ENCODE measurements at regions not wholly inside any gene's neighbourhood (a gene's known extent, or its start where the extent isn't known, plus 50 kb on each side); places are given as distances from the start of the nearest gene placed in this dataset.

DNA sequence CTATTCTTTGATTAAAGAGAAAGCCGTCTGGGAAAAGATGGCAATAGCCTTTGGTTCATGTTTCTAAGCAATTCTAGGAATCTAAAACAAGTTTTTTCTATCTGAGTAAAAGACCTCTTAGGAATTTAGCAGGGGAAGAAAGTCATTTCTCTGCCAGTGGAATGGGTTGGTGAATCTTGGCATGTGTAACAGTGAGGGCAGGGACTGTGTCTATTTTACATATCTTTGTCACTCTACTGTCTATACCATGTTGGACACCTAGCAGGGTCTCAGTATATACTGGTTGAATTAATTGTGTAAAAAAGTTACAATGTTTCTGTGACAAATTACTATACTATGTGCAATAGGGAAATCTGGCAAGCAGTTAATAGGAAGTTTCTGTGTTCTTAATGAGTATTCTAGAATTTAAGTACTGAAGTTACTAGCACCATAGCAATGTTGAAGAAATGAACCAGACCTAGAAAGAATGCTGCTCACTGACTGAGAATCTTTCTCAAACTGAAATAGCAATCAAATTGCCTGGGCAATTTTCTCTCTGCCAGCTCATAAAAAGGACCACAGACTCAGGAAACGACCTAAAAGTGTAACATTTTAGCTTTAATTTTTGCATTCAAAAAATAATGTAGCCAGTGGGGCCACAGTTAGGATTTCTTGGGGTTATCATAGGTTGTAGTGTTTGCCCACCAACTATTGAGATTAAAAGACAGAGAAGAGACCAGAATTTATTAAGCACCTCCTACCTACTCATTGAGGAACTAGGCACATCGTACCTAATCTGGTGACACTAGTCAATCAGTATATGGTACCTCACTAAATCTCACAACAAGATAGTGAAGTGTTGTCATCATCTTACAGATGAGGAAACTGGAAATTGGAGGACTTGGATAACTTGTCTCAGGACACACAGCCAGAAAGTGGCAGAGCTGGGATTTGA lies 56.2 kb upstream of the LEKR1 start:
- Mint-ChIP-seq H3K27me3 (ENCODE audit: insufficient read depth, unreplicated experiment) (no peaks in the 10 kb centered on the region), H3K4me1 (ENCODE audit: insufficient read depth, unreplicated experiment) (peaks cover 27% of the 10 kb centered on the region), H3K9me3 (ENCODE audit: unreplicated experiment) (no peaks in the 10 kb centered on the region), H3K4me3 (ENCODE audit: unreplicated experiment) (no peak overlapping the region), H3K27ac (ENCODE audit: low read depth, unreplicated experiment) (peak overlapping the region; percentile 9), H3K36me3 (ENCODE audit: insufficient read depth, unreplicated experiment) (no peaks in the 10 kb centered on the region)
- no peak for DNase-seq (ENCODE audit: unreplicated experiment)
- BruUV-seq (replicated peaks) = no TSS peak
- intact Hi-C loops (cut with micrococcal nuclease) = no loop called here
- POLR2A ChIA-PET = interaction anchor here (0.8 to 1.1 kb wide), 2 partner anchors 57 to 311 kb away, joined by 3 read pairs; no protein-coding TSS in a partner anchor
- TF ChIP-seq, protein P1, sequence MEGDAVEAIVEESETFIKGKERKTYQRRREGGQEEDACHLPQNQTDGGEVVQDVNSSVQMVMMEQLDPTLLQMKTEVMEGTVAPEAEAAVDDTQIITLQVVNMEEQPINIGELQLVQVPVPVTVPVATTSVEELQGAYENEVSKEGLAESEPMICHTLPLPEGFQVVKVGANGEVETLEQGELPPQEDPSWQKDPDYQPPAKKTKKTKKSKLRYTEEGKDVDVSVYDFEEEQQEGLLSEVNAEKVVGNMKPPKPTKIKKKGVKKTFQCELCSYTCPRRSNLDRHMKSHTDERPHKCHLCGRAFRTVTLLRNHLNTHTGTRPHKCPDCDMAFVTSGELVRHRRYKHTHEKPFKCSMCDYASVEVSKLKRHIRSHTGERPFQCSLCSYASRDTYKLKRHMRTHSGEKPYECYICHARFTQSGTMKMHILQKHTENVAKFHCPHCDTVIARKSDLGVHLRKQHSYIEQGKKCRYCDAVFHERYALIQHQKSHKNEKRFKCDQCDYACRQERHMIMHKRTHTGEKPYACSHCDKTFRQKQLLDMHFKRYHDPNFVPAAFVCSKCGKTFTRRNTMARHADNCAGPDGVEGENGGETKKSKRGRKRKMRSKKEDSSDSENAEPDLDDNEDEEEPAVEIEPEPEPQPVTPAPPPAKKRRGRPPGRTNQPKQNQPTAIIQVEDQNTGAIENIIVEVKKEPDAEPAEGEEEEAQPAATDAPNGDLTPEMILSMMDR (IDR thresholded peaks at IDR 0.05; ENCODE audit: unreplicated experiment) = no peak
- CTCF ChIA-PET = interaction anchor here (0.7 to 1.1 kb wide), 2 partner anchors 34 to 367 kb away, joined by 3 read pairs; no protein-coding TSS in a partner anchor

DNA sequence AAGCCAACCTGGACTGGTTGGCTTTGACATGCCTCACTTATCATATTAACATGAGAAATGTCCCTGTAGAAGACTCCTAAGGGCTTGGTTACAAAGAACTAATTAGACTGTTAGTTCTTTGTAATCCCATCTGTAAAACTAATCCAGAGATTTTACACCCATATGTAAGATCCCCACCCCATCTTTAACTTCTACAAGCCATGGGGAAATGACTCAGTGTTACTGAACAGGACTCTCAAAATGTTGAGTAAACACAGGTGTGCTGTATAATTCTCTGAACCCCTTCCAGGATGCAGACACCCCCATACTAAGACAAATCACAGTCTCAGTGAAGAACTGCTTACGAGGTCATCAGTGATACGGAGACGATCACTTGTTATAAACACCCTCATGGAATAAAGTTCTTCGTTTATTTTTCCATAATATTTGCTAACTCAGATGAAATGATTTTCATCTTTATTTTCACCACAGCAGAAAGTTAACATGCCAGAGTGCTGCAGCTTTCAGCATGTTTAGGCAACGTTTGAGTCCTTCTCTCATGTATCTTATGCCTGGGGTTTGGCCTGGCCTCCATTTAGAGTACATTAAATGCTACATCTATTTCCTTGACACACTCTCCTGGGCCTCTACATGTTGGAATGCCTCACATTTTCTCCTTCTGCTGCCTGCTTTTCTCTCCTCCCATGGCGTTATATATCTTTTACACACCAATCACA lies 55.3 kb upstream of the LEKR1 start:
- intact Hi-C loops (cut with micrococcal nuclease) = no loop called here
- no peak for DNase-seq (ENCODE audit: unreplicated experiment)
- H3K4me1 Mint-ChIP-seq (ENCODE audit: insufficient read depth, unreplicated experiment) = peaks cover 21% of the 10 kb centered on the region
- ChIA-PET CTCF (interaction anchor here (1.1 kb wide), 1 partner anchor 367 kb away, joined by 3 read pairs; no protein-coding TSS in a partner anchor), POLR2A (interaction anchor here (0.7 to 1.5 kb wide), 2 partner anchors 9 to 97 kb away, joined by 3 to 7 read pairs; no protein-coding TSS in a partner anchor)
- no peaks in the 10 kb centered on the region for H3K9me3 Mint-ChIP-seq (ENCODE audit: unreplicated experiment)
- H3K27me3 Mint-ChIP-seq (ENCODE audit: insufficient read depth, unreplicated experiment) = no peaks in the 10 kb centered on the region
- no peak overlapping the region for H3K4me3 Mint-ChIP-seq (ENCODE audit: unreplicated experiment)
- H3K27ac Mint-ChIP-seq (ENCODE audit: low read depth, unreplicated experiment) = peak overlapping the region; percentile 66
- TF ChIP-seq, protein P1 (IDR thresholded peaks at IDR 0.05; ENCODE audit: unreplicated experiment) = no peak
- no peaks in the 10 kb centered on the region for H3K36me3 Mint-ChIP-seq (ENCODE audit: insufficient read depth, unreplicated experiment)
- BruUV-seq (replicated peaks) = no TSS peak

DNA sequence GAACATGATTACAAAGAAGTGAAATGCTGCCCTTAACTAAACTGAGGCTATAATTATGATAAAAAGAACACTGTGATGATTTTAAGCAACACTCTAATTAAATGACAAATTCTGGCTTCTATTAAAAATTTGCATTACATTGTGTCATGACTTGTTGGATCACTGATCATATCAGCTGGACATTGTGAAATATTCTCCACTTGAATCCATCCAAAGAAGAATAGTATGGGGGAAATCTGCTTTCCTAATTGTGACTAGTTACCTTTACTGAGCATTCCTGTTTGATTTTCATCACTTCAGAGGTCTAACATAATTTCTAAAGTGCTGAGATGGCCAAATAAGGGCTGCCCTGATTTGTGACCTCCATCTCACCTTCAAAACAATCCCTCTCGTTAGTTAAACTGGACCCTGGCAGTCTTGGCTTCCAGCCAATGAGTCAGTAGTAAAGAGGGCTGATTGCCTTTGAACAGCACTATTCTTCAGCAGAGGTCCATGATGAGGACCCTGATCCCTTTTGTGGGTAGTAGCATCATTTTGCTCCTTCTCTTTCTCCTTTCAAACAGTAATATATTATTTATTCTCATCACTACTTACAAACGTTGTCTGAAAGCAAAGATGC lies 53.5 kb upstream of the LEKR1 start:
- Mint-ChIP-seq H3K27ac (ENCODE audit: low read depth, unreplicated experiment) (no peak overlapping the region), H3K9me3 (ENCODE audit: unreplicated experiment) (no peaks in the 10 kb centered on the region), H3K4me1 (ENCODE audit: insufficient read depth, unreplicated experiment) (peaks cover 28% of the 10 kb centered on the region), H3K36me3 (ENCODE audit: insufficient read depth, unreplicated experiment) (no peaks in the 10 kb centered on the region), H3K27me3 (ENCODE audit: insufficient read depth, unreplicated experiment) (no peaks in the 10 kb centered on the region), H3K4me3 (ENCODE audit: unreplicated experiment) (no peak overlapping the region)
- TF ChIP-seq, protein P1 (IDR thresholded peaks at IDR 0.05; ENCODE audit: unreplicated experiment) = no peak
- peak; percentile 56 for DNase-seq (ENCODE audit: unreplicated experiment)
- ChIA-PET CTCF (interaction anchor here (0.6 to 0.8 kb wide), 2 partner anchors 25 to 727 kb away, joined by 3 to 4 read pairs; no protein-coding TSS in a partner anchor), POLR2A (interaction anchor here (1.1 to 1.8 kb wide), 2 partner anchors 9 to 12 kb away, joined by 4 to 6 read pairs; no protein-coding TSS in a partner anchor)
- no TSS peak for BruUV-seq (replicated peaks)
- intact Hi-C loops (cut with micrococcal nuclease) = no loop called here
